ENCODE measurements at regions not wholly inside any gene's neighbourhood (a gene's known extent, or its start where the extent isn't known, plus 50 kb on each side); places are given as distances from the start of the nearest gene placed in this dataset.

DNA sequence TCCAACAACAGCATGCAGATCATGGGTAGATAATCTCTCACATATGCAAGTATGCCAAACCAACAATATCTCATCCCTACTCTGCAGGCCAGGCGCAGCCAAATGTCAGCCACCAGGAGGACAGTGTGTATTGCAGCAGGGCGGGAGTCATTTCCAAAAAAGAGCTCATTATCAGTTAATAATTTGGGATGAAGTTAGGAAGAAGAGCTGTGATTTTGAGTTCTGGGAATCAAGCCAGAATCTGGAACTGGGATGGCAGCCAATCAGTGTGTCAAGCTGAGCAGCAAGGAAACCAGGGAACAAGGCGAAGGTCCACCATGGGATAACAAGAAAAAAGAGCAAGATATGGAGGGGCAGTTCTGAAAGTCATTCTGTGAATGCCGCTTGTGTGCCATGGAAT is 88.2 kb upstream of the CAMK2D start:
- DNase-seq: no peak

DNA sequence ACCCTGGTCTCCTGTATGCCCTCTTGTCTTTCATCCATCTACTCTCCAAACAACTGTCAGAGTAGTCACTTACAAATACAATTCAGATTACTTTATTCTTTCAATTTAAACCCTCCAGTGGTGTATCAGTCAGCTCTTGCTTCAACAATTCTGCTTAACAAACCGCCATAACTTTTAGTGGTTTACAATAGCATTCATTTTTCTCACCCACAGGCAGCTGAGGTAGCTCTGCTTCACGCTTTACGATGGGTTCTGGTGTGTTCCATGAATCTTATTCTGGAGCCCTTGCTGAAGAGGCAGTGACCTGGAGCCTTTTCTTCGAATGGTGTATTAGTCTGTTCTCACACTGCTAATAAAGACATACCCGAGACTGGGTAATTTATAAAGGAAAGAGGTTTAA is 86.2 kb upstream of the CAMK2D start:
- DNase-seq: no peak

DNA sequence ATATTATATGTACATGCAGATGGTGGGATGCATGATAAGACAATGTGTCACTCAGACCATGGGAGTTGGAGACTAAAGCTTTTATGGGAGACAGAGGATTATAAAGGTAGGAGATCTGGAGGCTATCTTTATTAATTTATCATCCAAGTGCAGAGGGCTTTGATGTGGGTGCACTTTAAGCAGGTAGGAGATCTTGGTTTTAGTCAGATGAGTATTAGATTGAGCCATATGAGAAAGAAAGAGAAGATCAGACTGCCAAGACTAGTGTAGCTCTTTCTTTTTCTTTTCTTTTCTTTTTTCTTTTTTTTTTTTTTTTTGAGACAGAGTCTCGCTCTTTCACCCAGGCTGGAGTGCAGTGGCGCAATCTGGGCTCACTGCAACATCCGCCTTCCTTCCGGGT is 84.9 kb upstream of the CAMK2D start:
- DNase-seq: no peak

DNA sequence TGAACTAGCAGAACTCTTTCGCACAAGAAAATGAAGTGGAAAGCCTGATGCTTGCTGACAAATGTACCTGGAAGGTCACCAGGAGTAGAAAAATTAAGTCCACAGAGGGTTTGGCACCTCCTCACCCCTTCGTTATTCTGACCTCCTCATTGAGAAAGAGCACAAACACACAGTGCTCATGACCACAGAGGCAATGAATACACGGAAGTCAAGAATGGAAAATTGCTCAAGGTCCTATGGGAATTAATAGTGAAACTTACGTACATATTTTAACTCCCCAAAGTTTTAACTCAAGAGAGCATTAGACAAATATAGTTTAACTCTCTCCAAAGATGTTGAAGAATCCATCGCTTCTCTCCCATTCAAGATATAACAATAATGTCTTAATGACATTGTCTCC is 83.6 kb upstream of the CAMK2D start:
- no peak for DNase-seq

DNA sequence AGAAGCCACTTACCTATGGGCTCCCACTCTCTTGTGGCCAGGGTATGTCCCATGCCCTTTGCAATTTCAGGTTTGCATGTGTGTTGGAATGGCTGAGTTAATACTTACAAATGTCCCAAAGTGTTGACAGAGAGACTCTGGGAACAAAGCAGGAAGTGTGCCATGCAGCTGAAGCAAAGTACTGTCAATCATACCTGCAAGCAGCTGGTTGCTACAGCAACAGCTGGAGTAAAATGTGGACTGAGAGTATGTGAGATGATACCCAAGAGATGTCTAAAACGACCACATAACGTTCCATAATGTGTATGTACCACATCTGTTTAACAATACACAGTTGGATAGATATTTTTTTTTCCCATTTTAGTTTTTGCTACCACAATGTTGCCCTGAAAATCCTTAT is 82.8 kb upstream of the CAMK2D start:
- DNase-seq: no peak

DNA sequence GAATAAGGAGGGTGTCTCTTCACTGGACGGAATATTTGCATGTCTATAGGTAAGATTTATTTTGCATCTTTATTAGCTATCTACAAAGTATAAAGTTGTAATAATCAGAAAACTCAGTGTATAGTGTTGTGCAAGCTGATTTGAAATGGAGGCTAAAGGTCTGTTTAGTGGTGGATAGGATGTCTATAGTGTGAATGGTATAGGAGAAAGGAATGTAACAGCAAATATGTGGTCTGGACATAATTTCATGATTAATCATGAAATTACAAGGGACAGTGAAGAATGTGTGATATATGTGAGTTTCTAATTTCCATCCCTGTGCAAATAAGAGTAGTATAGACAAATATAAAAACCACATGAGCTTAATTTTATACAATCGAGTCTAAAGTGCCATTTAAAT is 79.3 kb upstream of the CAMK2D start:
- DNase-seq: no peak

DNA sequence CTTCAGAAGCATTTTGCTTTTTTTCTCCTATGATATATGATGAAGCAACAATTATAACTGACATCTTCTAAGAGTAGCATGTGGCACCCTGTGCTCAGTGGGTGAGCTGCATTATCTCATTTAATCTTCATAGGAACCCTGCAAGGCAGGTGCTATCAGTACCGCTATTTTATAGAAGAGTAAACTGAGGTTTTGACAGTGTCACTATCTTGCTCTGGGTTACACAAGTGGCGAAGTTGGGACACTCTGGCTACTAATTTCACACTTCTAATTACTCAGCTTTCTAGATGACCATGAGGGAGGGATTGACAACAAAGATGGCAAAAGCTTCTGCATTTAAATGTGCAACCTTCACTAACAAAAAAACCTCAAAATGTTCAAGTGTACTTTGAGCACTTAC is 76.9 kb upstream of the CAMK2D start:
- DNase-seq: no peak

DNA sequence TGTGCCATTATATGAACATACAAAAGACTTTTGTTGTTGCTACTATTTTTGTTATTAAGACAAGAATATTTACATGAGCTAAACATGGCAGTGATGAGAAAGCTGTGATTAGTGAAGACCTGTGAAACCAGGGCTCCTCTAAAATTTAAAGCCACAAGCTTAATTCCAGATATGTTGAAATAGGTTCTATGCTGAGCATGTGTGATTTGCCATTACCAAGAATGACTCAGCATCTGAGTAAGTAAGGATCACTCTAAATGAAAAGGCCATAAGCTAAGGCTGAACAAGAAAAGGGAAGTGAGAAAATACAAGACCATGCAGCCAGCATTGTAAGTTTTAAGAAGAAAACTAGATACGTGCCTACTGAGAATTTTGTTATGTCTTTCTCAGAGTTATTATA is 75.9 kb upstream of the CAMK2D start:
- peak; percentile 18 for DNase-seq

DNA sequence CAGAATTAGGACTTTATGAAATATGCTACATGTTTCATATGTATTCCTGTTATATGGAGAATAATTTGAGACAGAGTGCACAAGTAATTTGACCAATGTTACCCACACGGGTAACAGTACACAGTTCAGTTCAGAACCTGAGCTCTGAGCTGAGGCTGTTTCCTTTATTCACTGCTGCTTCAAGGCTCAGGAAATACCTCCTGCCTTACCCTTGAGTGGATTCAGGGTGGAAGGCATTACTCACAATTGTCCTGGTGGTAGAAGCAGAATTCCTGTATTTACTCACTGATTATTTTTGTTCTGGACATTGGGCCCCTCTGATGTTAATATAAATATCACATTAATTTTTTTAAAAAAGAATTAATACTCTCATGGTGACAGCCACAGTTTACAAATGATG is 73.5 kb upstream of the CAMK2D start:
- no peak for DNase-seq

DNA sequence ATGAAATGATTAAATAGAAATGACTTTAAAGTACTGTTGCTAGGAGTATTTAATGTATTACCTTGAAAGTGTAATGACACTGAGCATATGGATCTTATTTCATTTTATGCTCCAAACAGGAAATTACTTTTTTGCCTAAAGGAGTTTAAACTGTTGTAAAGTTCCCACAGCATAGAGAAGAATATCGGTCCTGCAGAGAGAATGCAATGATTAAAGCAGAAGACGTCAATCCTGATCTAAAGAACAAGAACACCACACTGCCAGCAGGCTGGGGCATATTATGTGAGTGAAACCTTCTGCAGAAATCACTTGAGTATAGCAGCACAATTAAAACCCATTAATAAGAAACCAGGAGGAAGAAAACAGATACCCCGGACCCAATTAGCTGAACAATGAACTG is 72.8 kb upstream of the CAMK2D start:
- DNase-seq: no peak

DNA sequence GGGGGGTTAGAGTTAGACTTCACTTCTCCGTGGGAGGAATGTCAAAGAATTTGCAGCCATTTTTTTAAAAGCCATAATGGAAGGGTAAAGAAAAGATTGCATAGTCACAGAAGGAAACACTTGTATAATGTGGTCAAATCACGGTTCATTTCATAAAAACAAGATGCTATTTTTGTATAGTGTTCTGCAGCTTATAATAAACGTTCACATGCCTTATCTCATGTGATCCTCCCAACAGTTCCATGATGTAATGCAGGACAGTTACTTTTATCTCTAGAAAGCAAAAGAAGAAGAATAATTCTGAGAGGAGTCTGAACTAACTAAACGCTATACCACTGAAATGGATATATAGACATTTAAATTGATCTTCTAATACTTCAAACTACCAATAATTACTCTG is 71.3 kb upstream of the CAMK2D start:
- DNase-seq: no peak

DNA sequence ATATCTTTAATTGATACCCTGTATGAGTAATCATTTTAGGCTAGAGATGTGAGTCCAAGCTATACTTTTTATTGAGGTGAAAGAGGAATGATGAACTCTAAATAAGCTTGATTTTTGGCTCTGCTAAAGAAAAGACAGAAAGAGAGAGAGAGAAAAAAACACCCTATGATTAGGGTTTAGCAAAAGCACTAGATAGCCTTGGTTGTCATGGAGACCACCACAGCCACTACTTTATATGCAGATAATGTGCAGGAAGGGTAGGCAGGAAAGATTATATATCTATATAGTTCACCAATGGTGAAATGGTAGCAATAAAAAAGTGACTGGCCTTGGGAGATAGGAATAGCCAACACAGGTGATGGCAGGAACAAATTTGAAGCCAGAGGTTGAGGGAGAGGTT is 69.9 kb upstream of the CAMK2D start:
- peak; percentile 15 for DNase-seq

DNA sequence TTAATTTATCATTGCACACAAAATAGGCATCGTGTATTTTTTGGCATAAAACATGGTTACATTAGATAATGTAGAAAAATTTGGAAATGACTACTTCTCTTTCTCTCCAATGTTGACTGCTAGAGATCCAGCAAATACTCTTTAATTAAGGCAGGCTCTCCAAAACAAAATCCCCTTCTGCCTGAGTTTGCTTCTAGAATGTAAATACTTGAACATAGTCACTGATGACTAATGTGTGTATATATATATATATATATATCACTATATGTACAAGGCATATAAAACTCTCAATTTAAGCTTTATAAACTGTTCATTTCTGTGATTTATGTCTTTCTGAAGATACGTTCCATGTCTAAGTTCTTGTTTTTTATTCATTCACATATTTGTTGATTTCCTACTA is 67.2 kb upstream of the CAMK2D start:
- no peak for DNase-seq

DNA sequence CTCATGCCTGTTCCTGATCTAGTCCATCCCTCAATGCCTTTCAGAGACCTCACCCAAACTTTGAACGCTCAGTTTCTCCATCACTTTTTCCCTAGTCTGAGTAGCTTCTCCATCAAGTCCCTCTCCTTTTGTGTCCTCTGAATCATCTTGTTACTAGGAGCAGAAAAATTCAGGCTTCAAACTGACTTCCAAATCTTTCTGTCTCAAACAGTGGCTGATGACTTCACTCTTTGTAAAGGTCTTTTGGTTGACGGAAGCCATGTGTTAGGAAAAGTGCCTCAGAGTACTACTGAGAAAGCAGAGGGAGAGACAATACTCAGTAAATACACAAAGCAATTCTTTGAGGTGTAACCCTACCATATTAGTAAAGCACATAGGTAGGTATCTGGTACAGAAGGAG is 65.7 kb upstream of the CAMK2D start:
- no peak for DNase-seq

DNA sequence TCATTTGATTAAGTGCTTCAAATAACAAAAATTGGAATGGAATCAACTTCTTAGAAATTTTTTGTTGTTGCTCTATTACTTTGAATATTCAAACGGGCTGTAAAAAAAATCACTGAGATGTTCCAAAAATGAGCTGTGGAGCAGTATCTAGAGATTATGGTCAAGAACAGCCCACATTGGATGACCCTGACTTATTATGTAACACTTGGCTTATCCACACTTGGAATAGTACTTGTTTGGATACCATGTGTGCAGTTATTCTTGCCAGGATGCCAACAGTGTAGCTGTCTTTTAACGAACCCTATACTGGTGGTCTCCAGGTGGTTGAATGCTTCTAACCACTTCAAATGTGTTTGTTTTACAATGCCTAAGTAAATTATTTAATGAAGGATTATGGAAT is 64.9 kb upstream of the CAMK2D start:
- no peak for DNase-seq

DNA sequence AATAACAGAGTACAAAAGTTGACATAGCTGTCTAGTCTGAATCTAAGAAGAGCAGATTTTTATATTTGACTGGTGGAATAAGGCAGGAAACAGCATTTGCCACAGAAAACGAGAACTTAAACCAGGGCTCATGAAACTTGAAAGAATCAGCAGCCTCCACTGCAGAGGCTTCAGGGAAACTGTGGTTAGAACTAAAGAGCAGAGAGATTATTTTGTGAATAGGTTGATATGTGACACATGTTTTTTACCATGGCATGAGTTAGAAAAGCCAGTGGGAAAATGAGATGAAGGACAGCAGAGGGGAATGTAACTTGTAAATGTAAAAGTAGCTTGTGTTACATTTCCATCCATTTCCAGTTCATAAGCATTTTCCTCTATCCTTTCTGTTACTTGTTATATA is 63.7 kb upstream of the CAMK2D start:
- no peak for DNase-seq

DNA sequence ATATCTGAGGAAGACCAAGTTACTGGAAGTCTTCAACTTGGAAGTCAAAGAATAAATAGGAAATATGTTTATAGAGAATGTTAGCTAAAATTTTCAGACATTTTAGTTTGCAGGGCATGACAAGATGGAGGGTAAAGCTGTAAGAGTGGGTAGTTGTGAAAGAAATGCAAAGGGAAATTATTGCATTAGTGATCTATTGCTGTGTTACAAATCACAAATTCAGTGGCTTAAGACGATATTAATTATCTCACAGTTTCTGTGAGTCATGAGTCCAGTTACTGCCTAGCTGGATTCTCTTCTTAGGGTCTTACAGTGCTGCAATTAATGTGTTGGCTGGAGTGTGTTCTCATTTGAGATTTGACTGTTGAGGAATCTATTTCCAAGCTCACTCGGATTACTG is 62.9 kb upstream of the CAMK2D start:
- DNase-seq: no peak

DNA sequence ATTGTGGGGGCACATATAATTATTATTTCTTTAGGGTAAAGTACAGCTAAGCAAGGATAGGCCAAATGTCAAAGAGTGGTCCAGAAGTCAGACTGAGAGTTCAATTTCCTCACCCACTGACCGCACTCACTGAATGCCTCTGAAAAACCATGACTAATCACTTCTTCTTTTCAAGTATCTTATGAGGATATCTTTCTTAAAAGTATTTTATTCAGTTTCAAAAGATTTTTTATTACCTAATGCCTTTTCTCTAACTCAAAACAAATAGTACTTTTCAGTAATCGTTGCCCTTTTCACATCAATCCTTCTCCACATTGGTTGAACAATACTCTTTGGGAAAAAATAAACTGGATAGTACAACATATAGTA is 61.7 kb upstream of the CAMK2D start:
- DNase-seq: no peak

DNA sequence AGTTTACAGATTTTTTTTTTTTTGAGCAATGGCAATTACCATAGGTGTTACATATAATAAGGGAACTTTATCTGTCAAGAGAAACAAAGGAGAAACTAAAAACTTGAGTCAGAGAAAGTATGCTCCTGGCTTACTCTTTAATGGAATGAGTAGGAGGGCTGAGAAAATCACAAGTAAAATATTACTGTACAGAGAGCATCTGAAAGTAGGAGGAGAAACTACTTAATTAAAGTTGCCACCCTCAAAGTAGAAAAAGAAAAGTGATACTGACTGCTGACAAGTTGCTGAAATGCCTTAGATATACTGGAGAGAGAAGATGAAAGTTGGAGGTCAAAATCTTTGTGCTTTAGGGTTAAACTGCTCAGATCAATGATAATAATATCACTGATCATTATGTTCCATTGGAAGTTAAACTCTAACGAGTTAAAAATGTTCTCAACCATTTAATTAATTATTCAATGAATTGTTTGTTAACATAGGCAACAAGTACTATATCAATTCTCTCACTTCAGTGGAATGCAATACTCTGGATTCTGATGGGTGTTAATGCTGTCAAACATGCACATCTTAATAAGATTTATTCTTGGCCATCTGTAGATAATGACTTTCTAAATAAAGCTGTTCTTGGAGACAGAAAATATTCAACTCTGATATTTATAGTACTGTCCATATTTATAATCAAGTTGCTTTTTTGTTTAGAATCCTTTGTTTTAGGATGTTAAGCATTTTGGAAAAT is 61.2 kb upstream of the CAMK2D start:
- DNase-seq: no peak

DNA sequence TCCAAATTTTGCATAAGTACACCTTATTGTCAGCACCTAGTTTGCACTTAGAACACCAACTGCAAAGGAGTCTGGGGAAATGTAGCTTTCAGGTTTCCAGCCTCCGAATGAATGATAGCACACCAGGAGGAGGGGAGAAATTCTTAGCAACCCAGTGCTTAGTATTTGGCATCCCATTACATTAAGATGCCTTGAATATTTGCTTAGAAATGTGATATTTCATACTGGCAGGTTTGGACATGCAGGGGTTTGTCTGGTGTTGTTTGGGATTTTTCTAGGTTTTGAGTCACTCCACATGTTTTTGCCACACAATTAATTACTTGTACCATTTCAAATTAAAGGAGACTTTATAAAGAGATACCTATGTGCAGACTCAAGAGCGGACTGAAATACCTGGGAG is 60.3 kb upstream of the CAMK2D start:
- no peak for DNase-seq

DNA sequence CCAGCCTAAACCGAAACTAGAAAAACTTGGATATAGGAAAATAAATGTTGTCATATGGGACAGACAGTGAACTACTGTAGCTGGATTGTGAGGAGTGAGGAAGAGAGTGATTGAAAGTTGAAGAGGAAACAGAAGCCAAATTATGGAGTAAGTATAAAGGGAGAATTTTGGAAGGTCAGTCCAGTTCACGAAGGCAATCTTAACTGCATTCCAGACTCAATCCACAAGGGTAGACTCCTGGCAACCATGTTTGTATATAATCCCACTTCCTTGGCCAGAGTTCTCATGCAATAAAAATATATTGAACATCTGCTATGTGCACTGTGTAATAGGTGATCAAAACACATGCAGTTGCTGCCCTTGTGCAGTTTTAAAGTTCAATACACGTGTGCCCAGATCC is 58.6 kb upstream of the CAMK2D start:
- no peak for DNase-seq

DNA sequence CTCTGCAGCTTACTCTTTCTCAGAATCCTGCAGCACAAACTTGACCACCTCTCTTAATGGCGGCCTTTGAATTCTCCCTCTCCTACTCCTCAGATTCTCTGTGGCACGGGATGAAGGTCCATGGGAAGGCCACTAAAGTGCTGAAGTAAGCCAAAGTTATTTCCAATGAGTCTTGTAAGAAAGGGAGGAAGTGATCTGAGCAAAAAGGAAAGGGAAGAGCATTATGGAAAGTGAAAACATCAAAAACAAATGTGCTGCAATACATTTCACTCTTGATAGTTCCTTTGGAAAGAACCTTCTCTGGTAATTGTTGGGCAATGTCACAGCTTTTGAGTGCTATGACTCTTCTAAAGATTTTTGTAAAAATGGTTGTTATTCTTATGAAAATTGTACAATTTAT is 54.3 kb upstream of the CAMK2D start:
- DNase-seq: no peak

DNA sequence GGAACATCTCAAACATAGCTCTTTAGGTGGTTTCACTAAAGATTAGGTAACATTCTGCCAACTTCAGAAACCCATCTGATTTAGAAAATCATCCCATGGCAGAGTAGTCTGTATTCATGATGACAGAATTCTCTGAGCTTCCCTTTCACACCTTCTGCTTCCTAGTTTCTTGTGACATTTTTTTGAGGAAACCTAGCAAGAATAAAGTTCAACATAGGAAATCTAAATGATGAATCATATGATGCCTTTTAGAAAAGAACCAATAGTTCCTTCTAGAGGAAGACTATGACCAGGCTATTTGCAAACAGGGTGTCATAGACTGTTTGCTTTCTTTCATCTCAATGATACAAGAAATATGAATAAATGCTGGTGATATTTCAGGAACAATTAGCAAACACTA is 49.8 kb upstream of the CAMK2D start:
- DNase-seq: no peak
